Effector memory CD8-positive, alpha-beta T cell (primary cell): ENCODE measurements at regions not wholly inside any gene's neighbourhood (a gene's known extent, or its start where the extent isn't known, plus 50 kb on each side); places are given as distances from the start of the nearest gene placed in this dataset.

Experiments used
- ATAC-seq: fragments of 150-1000 bp; cut with Tn5 transposase; replicated peaks from 2 replicates; pipeline ENCODE4 v1.10.0; 2021; ENCODE audit warnings: mild to moderate bottlenecking, moderate library complexity
- DNase-seq, 3 experiments: peaks; one replicate each; pipeline ENCODE4 v3.0.0; 2021
- H3K27ac Mint-ChIP-seq, 2 donors: one replicate each; pipeline ENCODE4 v1.8.0; 2022; ENCODE audit warnings: mild to moderate bottlenecking in 2 of 2, mixed read lengths in 2 of 2, moderate library complexity in 2 of 2
- H3K27me3 Mint-ChIP-seq, 2 donors: one replicate each; pipeline ENCODE4 v1.8.0; 2022; ENCODE audit warnings: mixed read lengths in 2 of 2
- H3K36me3 Mint-ChIP-seq: one replicate; pipeline ENCODE4 v1.8.0; 2022; ENCODE audit warnings: mild to moderate bottlenecking, moderate library complexity, mixed read lengths; ENCODE audit not compliant: insufficient read depth
- H3K4me1 Mint-ChIP-seq, 2 donors: one replicate each; pipeline ENCODE4 v1.8.0; 2022; ENCODE audit warnings: low read depth in 2 of 2, mixed read lengths in 2 of 2
- H3K4me3 Mint-ChIP-seq, 2 donors: one replicate each; pipeline ENCODE4 v1.8.0; 2022; ENCODE audit warnings: mild to moderate bottlenecking in 2 of 2, mixed read lengths in 2 of 2, moderate library complexity in 2 of 2
- H3K9me3 Mint-ChIP-seq, 2 donors: one replicate each; pipeline ENCODE4 v1.8.0; 2022; ENCODE audit warnings: mixed read lengths in 2 of 2

DNA sequence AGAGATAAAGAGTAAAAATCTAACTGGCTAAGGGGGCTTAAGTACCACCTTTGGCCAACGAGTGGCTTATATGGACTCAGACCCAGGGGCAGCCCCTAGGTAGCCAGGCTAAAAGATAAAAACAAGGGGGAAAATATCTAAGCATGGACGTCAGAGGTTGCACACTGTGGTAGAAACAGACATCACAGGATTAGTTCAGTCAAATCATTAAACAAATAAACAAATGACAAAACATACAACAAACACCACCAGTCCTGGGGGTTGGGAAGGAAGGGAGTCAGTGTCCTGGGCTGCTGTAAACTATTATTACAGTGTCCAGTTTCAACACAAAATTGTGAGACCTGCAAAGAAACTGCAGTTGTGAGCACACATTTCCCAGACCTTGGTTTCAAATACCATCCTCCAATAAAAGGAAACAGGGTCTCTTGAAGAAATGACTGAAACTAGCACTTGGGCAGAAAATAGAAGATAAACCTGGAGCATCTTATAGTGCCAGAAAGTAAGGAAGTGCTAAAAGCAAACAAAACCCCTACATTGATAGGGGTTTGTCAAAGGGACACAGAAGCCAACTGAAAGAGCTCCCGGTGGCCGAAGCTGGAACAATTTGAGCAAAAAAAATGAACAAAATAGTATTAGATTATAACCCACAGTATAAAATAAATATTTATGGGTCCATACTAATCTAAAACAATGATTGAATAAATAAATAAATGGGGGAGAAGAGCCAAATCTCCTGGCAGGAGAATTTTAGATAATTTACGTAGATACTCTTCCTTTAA lies 154.8 kb upstream of the KLF7 start:
- H3K4me3 Mint-ChIP-seq, result no peak overlapping the region
- no peaks in the 10 kb centered on the region for H3K9me3 Mint-ChIP-seq
- no peaks in the 10 kb centered on the region for H3K4me1 Mint-ChIP-seq
- DNase-seq, result no peak
- no peak overlapping the region for H3K27ac Mint-ChIP-seq
- H3K27me3 Mint-ChIP-seq, result peaks cover 19 to 31% of the 10 kb centered on the region in 2 donors
- H3K36me3 Mint-ChIP-seq, result no peaks in the 10 kb centered on the region
- no peak for ATAC-seq

DNA sequence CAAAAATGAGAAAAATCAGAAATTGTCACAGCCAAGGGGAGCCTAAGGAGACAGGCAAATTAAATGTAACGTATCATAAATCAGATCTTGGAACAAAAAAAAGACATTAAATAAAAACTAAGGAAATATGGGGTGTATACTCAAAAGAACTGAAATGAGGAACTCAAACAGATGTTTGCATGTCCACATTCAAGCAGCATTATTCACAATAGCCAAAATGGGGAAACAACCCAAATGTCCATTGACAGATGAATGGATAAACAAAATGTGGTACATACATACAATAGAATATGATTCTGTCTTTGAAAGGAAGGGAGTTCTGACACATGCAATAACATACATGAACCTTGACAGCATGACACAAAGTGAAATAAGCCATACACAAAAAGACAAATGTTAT lies 155.8 kb upstream of the KLF7 start:
- Mint-ChIP-seq H3K4me3 (no peak overlapping the region), H3K4me1 (no peaks in the 10 kb centered on the region), H3K9me3 (no peaks in the 10 kb centered on the region), H3K27ac (no peak overlapping the region), H3K36me3 (no peaks in the 10 kb centered on the region), H3K27me3 (peaks cover 19 to 31% of the 10 kb centered on the region in 2 donors)
- ATAC-seq (no peak), DNase-seq (no peak)

DNA sequence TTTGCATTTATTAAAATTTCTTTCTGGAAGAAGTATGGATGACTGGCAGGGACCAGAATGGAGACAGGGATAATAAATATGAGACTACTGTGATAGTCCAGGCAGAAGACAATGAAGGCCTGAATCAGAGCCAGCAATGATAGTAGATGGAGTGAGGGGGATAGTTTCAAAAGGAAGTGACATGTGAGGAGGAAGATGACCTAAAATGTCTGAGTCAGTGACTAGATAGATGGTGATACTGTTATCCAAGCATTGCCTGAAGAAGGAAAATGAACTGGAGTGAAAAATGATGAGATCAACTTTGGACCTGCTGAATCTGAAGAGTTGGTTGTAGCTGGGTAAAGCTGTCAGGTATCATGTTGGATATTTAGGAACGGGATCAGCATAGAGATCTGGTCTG lies 158.3 kb upstream of the KLF7 start:
- ATAC-seq (no peak), DNase-seq (no peak)
- H3K27me3 Mint-ChIP-seq, result peaks cover 12 to 17% of the 10 kb centered on the region in 2 donors
- H3K4me1 Mint-ChIP-seq, result no peaks in the 10 kb centered on the region
- H3K9me3 Mint-ChIP-seq, result no peaks in the 10 kb centered on the region
- H3K27ac Mint-ChIP-seq, result no peak overlapping the region
- no peaks in the 10 kb centered on the region for H3K36me3 Mint-ChIP-seq
- H3K4me3 Mint-ChIP-seq, result no peak overlapping the region

DNA sequence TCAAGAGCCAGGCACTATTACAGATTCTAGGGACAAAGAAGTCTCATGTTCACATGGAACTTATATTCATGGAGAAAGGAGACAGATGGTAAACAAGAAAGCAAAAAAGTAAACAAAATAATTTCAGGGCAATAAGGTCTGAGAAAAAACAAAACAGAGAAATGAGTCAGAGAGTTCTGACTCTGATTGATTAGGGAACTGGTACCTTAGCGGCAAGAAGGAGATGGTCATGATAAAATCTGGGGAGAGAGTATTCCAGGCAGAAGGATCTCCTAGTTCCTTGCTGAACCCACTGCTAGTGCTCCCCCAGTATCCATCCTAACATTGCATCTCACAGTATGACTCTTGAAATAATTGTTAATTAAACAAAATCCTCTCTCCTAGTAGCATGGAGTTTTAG lies 161.8 kb upstream of the KLF7 start:
- Mint-ChIP-seq H3K27me3 (no peaks in the 10 kb centered on the region), H3K4me1 (peaks cover 0 to 4% of the 10 kb centered on the region in 2 donors), H3K36me3 (no peaks in the 10 kb centered on the region), H3K27ac (no peak overlapping the region), H3K4me3 (no peak overlapping the region), H3K9me3 (no peaks in the 10 kb centered on the region)
- no peak for ATAC-seq
- DNase-seq, result no peak

DNA sequence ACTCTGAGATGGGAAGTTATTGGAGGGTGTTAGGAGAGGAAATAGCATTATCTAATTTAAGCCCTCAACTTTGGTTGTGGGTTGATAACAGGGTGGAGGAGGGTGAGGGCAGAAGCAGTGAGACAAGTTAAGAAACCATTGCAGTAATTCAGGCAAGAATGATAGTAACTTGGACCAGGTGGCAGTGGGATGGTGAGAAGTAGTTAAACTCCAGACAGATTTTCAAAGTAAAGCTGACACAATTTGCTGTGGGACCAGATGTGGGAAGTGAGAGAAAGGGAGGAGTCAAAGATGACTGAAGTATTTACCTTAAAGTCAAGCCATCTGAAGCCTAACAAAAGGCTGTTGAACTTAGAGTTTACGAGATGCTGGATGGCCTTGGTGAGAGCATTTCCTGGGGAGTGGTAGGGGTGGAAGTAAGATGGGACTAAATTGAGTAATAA lies 163.2 kb upstream of the KLF7 start:
- DNase-seq, result no peak
- Mint-ChIP-seq H3K36me3 (no peaks in the 10 kb centered on the region), H3K4me3 (no peak overlapping the region), H3K27ac (peak overlapping the region in 1 of 2 donors; percentile 42), H3K4me1 (peaks cover 0 to 4% of the 10 kb centered on the region in 2 donors), H3K27me3 (peaks cover 4% of the 10 kb centered on the region in 2 donors), H3K9me3 (no peaks in the 10 kb centered on the region)
- ATAC-seq, result no peak

DNA sequence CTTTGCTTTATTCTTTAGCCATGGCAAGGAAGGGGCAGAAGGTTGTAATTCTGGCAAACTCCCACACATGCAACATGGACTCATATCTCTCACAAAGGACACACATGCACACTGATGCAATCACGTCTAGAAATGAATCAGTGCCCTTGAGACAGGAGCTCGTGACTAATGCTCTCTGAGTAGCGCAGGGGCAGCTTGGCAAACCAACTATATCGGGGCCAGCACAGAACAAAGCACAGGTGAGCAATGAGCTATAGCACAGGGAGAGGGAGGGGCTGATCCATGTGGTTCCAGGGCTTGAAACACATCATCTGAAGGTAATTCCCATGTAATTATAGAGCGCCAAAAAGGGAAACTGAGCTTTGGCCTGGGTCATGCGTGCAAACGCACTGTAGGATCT lies 165.2 kb upstream of the KLF7 start:
- H3K4me3 Mint-ChIP-seq, result no peak overlapping the region
- no peak for ATAC-seq
- no peaks in the 10 kb centered on the region for H3K36me3 Mint-ChIP-seq
- DNase-seq, result no peak
- H3K9me3 Mint-ChIP-seq, result no peaks in the 10 kb centered on the region
- H3K27me3 Mint-ChIP-seq, result peaks cover 9 to 11% of the 10 kb centered on the region in 2 donors
- H3K27ac Mint-ChIP-seq, result no peak overlapping the region
- H3K4me1 Mint-ChIP-seq, result peaks cover 7 to 16% of the 10 kb centered on the region in 2 donors

DNA sequence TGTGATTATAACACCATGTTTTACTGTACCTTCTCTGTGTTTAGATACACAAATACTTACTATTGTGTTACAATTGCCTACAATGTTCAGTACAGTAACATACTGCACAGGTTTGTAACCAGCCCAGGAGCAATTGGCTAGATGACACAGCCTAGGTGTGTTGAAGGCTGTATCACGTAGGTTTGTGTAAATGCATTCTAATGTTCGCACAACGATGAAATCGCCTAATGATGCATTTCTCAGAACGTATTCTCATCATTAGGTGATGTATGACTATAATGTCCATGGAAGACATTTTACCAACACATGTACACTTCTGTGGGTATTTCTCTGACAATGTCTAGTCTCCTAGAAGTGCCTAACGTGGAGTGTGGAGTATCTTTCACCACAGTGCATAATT lies 165.9 kb upstream of the KLF7 start:
- Mint-ChIP-seq H3K36me3 (no peaks in the 10 kb centered on the region), H3K27ac (no peak overlapping the region), H3K27me3 (peaks cover 9 to 11% of the 10 kb centered on the region in 2 donors), H3K9me3 (no peaks in the 10 kb centered on the region), H3K4me3 (no peak overlapping the region), H3K4me1 (peaks cover 7 to 16% of the 10 kb centered on the region in 2 donors)
- ATAC-seq (no peak), DNase-seq (no peak)

DNA sequence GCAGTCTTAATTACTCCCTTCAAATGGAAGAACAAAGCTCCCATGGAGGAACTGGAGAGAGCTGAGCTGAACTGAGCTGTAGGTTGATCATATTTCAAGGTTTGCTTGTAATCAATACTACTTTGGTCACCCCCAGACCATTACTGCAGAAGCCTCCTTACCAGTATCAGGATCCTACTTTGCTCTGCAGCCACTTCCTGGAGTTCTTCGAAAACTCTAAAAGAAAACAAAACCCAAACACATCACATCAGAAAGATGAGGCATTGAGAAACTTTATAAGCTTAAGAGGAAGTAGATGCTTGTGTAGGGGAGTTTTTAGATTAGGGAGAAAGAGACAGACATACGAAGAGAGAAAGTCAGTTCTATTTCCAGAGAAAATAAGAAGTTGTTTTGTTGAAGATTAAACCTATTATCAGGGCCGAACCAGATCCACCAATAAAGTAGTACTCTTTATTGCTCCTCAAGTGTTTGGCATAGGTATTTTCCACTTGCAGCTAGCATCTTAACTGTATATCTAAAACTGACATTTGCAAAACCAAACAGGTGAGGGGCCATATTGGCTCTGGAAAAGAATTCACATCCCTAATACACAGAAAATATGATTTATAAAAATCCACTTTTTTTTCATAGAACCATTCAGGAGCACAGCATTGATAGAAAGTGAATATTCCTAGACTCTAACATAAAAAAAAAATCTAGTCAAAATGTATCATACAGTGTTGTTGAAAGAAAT lies 166.9 kb upstream of the KLF7 start:
- Mint-ChIP-seq H3K27ac (no peak overlapping the region), H3K27me3 (peaks cover 9 to 11% of the 10 kb centered on the region in 2 donors), H3K36me3 (no peaks in the 10 kb centered on the region), H3K4me3 (no peak overlapping the region), H3K4me1 (peaks cover 8 to 22% of the 10 kb centered on the region in 2 donors), H3K9me3 (no peaks in the 10 kb centered on the region)
- no peak for DNase-seq
- ATAC-seq, result no peak

DNA sequence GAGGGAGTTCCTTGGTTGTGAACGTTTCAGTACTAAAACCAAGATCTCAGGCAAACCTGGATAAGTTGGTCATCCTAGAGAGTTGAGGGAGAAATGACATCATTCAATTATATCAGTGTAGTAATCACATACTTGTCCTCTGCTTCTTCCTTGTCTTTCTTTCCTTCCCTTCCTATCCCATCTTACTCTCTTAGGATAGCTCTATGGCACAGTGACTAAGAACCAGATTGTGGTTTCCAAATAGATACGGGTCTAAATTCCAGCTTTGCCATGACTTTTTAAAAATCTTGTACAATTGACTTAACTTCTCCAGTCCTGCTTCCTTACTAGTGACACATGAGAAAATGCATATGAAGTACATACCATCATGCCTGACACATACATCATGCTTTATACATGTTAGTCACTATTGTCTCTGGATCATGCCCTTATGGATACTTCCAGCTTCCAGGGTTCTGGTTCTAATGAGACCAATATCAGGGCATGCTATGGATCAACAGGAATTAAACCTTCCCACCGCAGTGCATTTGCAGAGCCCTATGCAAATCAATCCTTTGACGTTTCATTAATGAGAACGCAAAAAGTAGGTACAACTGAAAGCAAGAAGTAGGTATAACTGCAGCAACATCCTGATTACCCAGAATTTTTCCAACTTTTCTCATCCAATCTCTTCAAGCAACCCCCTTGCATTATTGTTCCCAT lies 168.0 kb upstream of the KLF7 start:
- Mint-ChIP-seq H3K4me1 (peaks cover 8 to 26% of the 10 kb centered on the region in 2 donors), H3K27me3 (peaks cover 9 to 11% of the 10 kb centered on the region in 2 donors), H3K36me3 (no peaks in the 10 kb centered on the region), H3K9me3 (no peaks in the 10 kb centered on the region), H3K4me3 (peak overlapping the region; percentile 50 to 65), H3K27ac (peak overlapping the region; percentile 27 to 73)
- ATAC-seq (no peak), DNase-seq (no peak)

DNA sequence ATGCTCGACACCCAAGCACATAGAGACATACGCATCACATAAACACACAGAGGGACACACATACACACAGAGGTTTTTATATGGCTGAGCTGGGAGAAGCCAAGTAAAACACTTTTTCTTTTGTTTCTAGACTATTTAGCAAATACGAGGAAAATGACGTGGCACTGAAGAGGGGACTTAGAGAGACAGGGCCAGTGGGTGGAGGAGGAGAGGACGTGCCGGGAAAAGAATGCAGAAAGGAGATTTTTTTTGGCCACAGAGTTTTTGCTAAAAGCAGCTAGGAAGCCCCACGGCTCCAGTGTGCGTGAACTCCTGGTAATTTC lies 168.5 kb upstream of the KLF7 start:
- peak overlapping the region; percentile 27 to 73 for H3K27ac Mint-ChIP-seq
- H3K4me3 Mint-ChIP-seq, result peak overlapping the region; percentile 50 to 65
- peaks cover 8 to 25% of the 10 kb centered on the region in 2 donors for H3K4me1 Mint-ChIP-seq
- DNase-seq (no peak), ATAC-seq (no peak)
- H3K36me3 Mint-ChIP-seq, result no peaks in the 10 kb centered on the region
- H3K9me3 Mint-ChIP-seq, result no peaks in the 10 kb centered on the region
- peaks cover 9 to 11% of the 10 kb centered on the region in 2 donors for H3K27me3 Mint-ChIP-seq

DNA sequence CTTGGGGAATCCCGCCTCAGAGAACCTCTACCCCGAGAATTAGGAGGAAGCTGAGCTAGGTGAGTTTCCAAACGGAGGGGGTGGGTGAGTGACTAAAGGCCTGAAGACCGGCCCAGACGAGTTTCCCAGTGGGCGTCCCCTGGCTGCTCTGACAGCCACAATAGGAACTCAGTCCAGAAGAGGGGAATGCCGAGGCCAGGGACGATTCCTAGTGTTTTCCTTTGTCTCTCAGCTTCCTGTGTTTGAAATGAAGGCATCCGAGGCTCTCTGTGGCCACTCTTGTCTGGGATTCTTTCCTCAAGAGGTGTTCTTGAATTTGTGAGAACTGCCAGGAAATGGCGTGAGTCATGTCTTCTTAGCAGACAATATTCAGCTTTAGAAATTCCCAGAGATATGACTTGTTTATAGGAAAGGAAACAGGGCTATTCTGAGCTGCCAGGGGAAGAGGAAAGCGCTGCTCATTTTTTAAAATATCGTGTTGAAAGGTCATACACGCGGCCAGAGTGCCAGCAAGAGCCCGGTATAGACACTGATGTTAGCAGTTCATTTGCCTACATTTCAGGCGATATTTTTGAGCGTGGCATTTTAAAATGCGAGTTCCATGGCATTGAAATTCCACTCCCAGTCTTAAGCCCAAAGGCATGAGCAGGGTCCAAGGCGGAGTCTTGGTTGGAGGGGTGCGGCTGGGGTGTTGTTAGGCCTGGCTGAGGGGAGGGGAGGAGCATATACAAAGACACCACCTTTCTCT lies 169.1 kb upstream of the KLF7 start:
- H3K27me3 Mint-ChIP-seq, result peaks cover 9 to 11% of the 10 kb centered on the region in 2 donors
- H3K4me3 Mint-ChIP-seq, result peak overlapping the region; percentile 50 to 65
- DNase-seq (no peak), ATAC-seq (peak; percentile 27)
- peaks cover 8 to 22% of the 10 kb centered on the region in 2 donors for H3K4me1 Mint-ChIP-seq
- peak overlapping the region; percentile 27 to 73 for H3K27ac Mint-ChIP-seq
- no peaks in the 10 kb centered on the region for H3K36me3 Mint-ChIP-seq
- no peaks in the 10 kb centered on the region for H3K9me3 Mint-ChIP-seq

DNA sequence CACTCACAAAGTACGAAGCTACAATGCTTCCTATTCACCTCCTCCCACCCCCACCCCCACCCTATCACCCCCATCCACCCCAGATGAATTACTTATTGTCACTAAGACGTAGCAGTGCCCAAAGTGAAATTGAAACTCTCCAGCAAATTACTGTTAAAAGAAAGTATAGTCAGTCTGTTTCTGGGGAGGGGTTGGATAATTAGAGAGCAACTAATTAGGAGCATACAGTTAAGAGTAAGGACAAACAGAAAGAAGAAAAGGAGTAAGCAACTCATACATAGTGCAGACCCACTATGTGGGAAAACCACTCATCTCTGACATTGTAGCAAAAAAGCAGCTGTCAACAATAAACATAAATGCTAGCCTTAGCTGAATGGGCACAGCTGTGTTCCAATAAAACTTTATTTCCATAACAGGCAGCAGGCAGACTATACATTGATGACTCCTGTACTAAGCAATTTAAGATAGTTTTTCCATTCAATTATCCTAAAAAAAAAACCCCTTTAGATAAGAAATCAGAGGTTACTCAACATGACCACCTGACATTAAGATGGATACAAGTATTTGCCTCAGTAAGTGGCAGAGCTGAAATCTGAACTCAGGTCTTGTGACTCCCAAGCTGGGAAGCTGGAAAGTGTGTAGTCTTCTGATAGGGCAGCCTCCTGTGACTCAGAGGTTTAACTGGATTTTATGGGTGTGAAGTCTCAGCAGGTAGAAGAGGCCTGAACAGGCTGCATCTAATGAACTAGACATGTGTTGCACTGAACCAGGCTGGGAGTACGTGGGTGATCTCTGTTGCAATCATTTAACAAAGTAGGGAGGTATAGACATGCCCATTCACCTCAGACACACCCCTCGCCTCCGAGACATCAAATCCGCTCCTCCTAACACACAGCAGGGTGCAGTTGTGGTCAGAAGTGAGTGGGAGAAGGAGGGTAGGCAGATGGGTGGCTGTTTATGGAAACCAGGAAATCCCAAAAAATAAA lies 171.8 kb upstream of the KLF7 start:
- H3K9me3 Mint-ChIP-seq, result no peaks in the 10 kb centered on the region
- H3K36me3 Mint-ChIP-seq, result no peaks in the 10 kb centered on the region
- peak overlapping the region; percentile 25 to 65 for H3K4me3 Mint-ChIP-seq
- H3K27ac Mint-ChIP-seq, result peak overlapping the region; percentile 3 to 46
- DNase-seq (no peak), ATAC-seq (peak; percentile 66)
- H3K4me1 Mint-ChIP-seq, result peaks cover 8 to 22% of the 10 kb centered on the region in 2 donors
- H3K27me3 Mint-ChIP-seq, result peaks cover 11 to 14% of the 10 kb centered on the region in 2 donors
